H9 (cell line): ENCODE measurements at regions not wholly inside any gene's neighbourhood (a gene's known extent, or its start where the extent isn't known, plus 50 kb on each side); places are given as distances from the start of the nearest gene placed in this dataset.

ENCODE experiments used
- DNase-seq: peaks from one replicate; pipeline ENCODE4 v3.0.0-alpha.2; 2017
- H2AFZ ChIP-seq: one replicate; pipeline ENCODE4 v1.6.1; 2013; ENCODE audit warnings: mild to moderate bottlenecking, low read length, control low read depth, moderate library complexity
- H2AK5ac ChIP-seq: 2 replicates; pipeline ENCODE4 v1.6.1; 2013; ENCODE audit warnings: low read length, control low read depth, mixed read lengths; ENCODE audit not compliant: insufficient read length
- H2BK120ac ChIP-seq: one replicate; pipeline ENCODE4 v1.6.1; 2013; ENCODE audit warnings: low read depth, mild to moderate bottlenecking, low read length, control low read depth, inconsistent platforms; ENCODE audit not compliant: poor library complexity, severe bottlenecking
- H2BK12ac ChIP-seq: 2 replicates; pipeline ENCODE4 v1.6.1; 2013; ENCODE audit warnings: low read length, control low read depth, mixed read lengths, low read depth; ENCODE audit not compliant: insufficient read length
- H2BK15ac ChIP-seq: 2 replicates; pipeline ENCODE4 v1.6.1; 2013; ENCODE audit warnings: low read depth, low read length, control low read depth
- H2BK20ac ChIP-seq: one replicate; pipeline ENCODE4 v1.6.1; 2013; ENCODE audit warnings: low read depth, mild to moderate bottlenecking, low read length, control low read depth, inconsistent platforms; ENCODE audit not compliant: poor library complexity, severe bottlenecking
- H2BK5ac ChIP-seq: 2 replicates; pipeline ENCODE4 v1.6.1; 2013; ENCODE audit warnings: low read length, control low read depth, mixed read lengths; ENCODE audit not compliant: insufficient read length
- H3K14ac ChIP-seq: 2 replicates; pipeline ENCODE4 v1.6.1; 2013; ENCODE audit warnings: low read length, control low read depth; ENCODE audit not compliant: insufficient read depth
- H3K18ac ChIP-seq: 2 replicates; pipeline ENCODE4 v1.6.1; 2013; ENCODE audit warnings: low read depth, mild to moderate bottlenecking, mixed read lengths, low read length, control low read depth; ENCODE audit not compliant: insufficient read length
- H3K23ac ChIP-seq: 2 replicates; pipeline ENCODE4 v1.6.1; 2013; ENCODE audit warnings: low read length, control low read depth, mixed read lengths, low read depth; ENCODE audit not compliant: insufficient read length
- H3K23me2 ChIP-seq: 2 replicates; pipeline ENCODE4 v1.6.1; 2013; ENCODE audit warnings: low read depth, mild to moderate bottlenecking, mixed read lengths, low read length, control low read depth; ENCODE audit not compliant: insufficient read length, poor library complexity, severe bottlenecking
- H3K27ac ChIP-seq: 2 replicates; pipeline ENCODE4 v1.5.1; 2013; ENCODE audit warnings: low read length, control low read depth, mixed read lengths, low read depth; ENCODE audit not compliant: insufficient read length
- H3K27me3 ChIP-seq: 2 replicates; pipeline ENCODE4 v1.6.1; 2013; ENCODE audit warnings: low read length, control low read depth, inconsistent platforms; ENCODE audit not compliant: insufficient read depth
- H3K4ac ChIP-seq: 2 replicates; pipeline ENCODE4 v1.6.1; 2013; ENCODE audit warnings: low read depth, mild to moderate bottlenecking, control low read depth, inconsistent platforms, low read length, moderate library complexity
- H3K4me1 ChIP-seq: 2 replicates; pipeline ENCODE4 v1.6.1; 2013; ENCODE audit warnings: low read length, control low read depth, inconsistent platforms; ENCODE audit not compliant: insufficient read depth
- H3K4me2 ChIP-seq: 2 replicates; pipeline ENCODE4 v1.6.1; 2013; ENCODE audit warnings: low read length, control low read depth, mixed read lengths; ENCODE audit not compliant: insufficient read length, insufficient read depth
- H3K56ac ChIP-seq: 2 replicates; pipeline ENCODE4 v1.6.1; 2013; ENCODE audit warnings: low read depth, mild to moderate bottlenecking, mixed read lengths, low read length, control low read depth; ENCODE audit not compliant: insufficient read length
- H3K79me1 ChIP-seq: 2 replicates; pipeline ENCODE4 v1.6.1; 2013; ENCODE audit warnings: low read depth, mild to moderate bottlenecking, moderate library complexity, low read length, control low read depth, inconsistent platforms; ENCODE audit not compliant: insufficient read depth, poor library complexity, severe bottlenecking
- H3K79me2 ChIP-seq: 2 replicates; pipeline ENCODE4 v1.6.1; 2013; ENCODE audit warnings: low read length, control low read depth, inconsistent platforms; ENCODE audit not compliant: insufficient read depth
- H3K9ac ChIP-seq: 2 replicates; pipeline ENCODE4 v1.6.1; 2013; ENCODE audit warnings: low read length, control low read depth, mixed read lengths; ENCODE audit not compliant: insufficient read length; ENCODE audit errors: extremely low read depth
- H3K9me3 ChIP-seq: one replicate; pipeline ENCODE4 v1.6.1; 2013; ENCODE audit warnings: low read depth, low read length, inconsistent platforms; ENCODE audit not compliant: control insufficient read depth
- H3T11ph ChIP-seq: one replicate; pipeline ENCODE4 v1.6.1; 2013; ENCODE audit warnings: mild to moderate bottlenecking, low read length, control low read depth, inconsistent platforms
- H4K20me1 ChIP-seq: one replicate; pipeline ENCODE4 v1.6.1; 2013; ENCODE audit not compliant: control insufficient read depth, insufficient read length, insufficient read depth
- H4K5ac ChIP-seq: 2 replicates; pipeline ENCODE4 v1.6.1; 2013; ENCODE audit warnings: low read depth, mild to moderate bottlenecking, mixed read lengths, low read length, control low read depth; ENCODE audit not compliant: insufficient read length
- H4K8ac ChIP-seq: replicated peaks from 2 replicates; pipeline ENCODE4 v1.6.1; 2013; ENCODE audit warnings: low read length, control low read depth, mixed read lengths, low read depth; ENCODE audit not compliant: insufficient read length
- H4K91ac ChIP-seq: 2 replicates; pipeline ENCODE4 v1.6.1; 2013; ENCODE audit warnings: low read depth, mild to moderate bottlenecking, moderate library complexity, mixed read lengths, low read length, control low read depth; ENCODE audit not compliant: insufficient read length
- H3K27ac Mint-ChIP-seq, 3 experiments: 2 replicates in 2 of 3; 3 replicates in 1 of 3; pipeline ENCODE4 v1.8.0; 2020 to 2021; ENCODE audit warnings: mixed read lengths in 3 of 3, mild to moderate bottlenecking in 1 of 3, moderate library complexity in 1 of 3
- H3K27me3 Mint-ChIP-seq: 2 replicates; pipeline ENCODE4 v1.8.0; 2021; ENCODE audit warnings: low read depth, mild to moderate bottlenecking, moderate library complexity, mixed read lengths
- H3K36me3 Mint-ChIP-seq, 3 experiments: 2 replicates in 2 of 3; 3 replicates in 1 of 3; pipeline ENCODE4 v1.8.0; 2020 to 2021; ENCODE audit warnings: low read depth in 3 of 3, mixed read lengths in 3 of 3; ENCODE audit not compliant: insufficient read depth in 1 of 3
- H3K4me1 Mint-ChIP-seq, 2 experiments: 2 replicates each; pipeline ENCODE4 v1.8.0; 2020; ENCODE audit warnings: mixed read lengths in 2 of 2
- H3K4me3 Mint-ChIP-seq, 2 experiments: 2 replicates in 1 of 2; 3 replicates in 1 of 2; pipeline ENCODE4 v1.8.0; 2020 to 2021; ENCODE audit warnings: mild to moderate bottlenecking in 2 of 2, mixed read lengths in 2 of 2, moderate library complexity in 1 of 2
- H3K9me3 Mint-ChIP-seq, 2 experiments: 2 replicates in 1 of 2; 3 replicates in 1 of 2; pipeline ENCODE4 v1.8.0; 2020; ENCODE audit warnings: mild to moderate bottlenecking in 2 of 2, mixed read lengths in 2 of 2, moderate library complexity in 1 of 2
- WGBS: extraction: QIAGEN DNeasy Blood & Tissue Kit; methylation state at CpG from one replicate; pipeline ENCODE4 v1.1.7; 2013; ENCODE audit warnings: missing lambda C conversion rate, low lambda C conversion rate, mixed read lengths; ENCODE audit not compliant: insufficient read length; ENCODE audit errors: extremely low coverage; 5-methylcytosine and 5-hydroxymethylcytosine counted together
- TF ChIP-seq, protein P1 (sequence below): fragments of 200-600 bp; sonication (generic); conservative IDR thresholded peaks from 3 replicates; pipeline ENCODE4 v1.8.0; 2021; ENCODE audit warnings: antibody characterized with exemption, mild to moderate bottlenecking

DNA sequence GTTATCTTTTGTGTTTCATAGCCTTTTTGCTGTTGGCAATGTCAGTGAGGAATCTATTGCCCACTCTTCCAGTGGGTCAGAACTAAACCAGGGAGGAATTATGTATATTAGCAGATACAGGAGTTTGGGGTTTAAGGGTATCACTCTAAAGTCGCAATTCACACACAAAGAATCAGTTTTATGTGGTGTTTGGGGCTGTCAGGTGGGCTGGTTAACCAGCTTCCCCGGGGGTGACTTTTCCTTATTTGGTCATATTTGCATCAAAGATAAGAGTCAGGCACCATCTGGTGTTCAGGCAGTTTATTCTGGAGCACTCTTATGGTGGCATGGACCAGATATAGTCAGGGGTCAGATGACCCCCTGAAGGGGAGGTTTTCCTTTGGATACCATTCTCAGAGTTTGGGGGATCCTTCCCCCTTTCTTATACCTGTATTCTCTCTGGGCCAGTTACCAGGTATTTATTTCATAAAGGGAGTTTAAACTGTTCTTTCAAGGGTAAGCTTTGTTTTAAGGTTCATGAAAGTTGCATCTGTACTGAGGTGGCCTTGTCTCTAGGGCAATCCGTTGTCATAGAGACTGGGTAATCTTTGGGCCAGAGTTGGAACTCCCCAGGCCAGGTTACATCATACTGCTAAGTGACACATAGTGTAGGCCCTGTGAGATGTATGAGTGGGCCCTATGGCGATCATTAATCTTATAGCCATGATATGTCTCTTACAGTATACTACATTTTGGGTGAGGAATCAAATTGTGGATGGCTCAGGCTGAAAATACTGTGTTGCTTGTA lies 148.2 kb downstream of the RWDD3 start:
- Histone ChIP-seq H2BK15ac (no peak overlapping the region), H2AK5ac (no peak overlapping the region), H4K20me1 (no peaks in the 10 kb centered on the region), H3K9me3 (no peaks in the 10 kb centered on the region), H3K23me2 (no peaks in the 10 kb centered on the region), H3K14ac (no peak overlapping the region), H4K8ac (no peak overlapping the region), H2BK20ac (no peak overlapping the region), H2BK120ac (no peak overlapping the region), H2AFZ (no peak overlapping the region), H3K4me1 (no peaks in the 10 kb centered on the region), H2BK12ac (no peak overlapping the region), H3K27me3 (no peaks in the 10 kb centered on the region), H3K56ac (no peak overlapping the region), H3K18ac (no peak overlapping the region), H3K23ac (no peak overlapping the region), H3K4ac (no peak overlapping the region), H3K79me2 (no peaks in the 10 kb centered on the region), H2BK5ac (no peak overlapping the region), H3K9ac (no peak overlapping the region), H3T11ph (no peak overlapping the region), H3K79me1 (no peaks in the 10 kb centered on the region), H4K91ac (no peak overlapping the region), H3K27ac (no peak overlapping the region), H4K5ac (no peak overlapping the region), H3K4me2 (no peak overlapping the region)
- Mint-ChIP-seq H3K36me3 (no peaks in the 10 kb centered on the region), H3K27ac (no peak overlapping the region), H3K4me3 (no peak overlapping the region), H3K9me3 (no peaks in the 10 kb centered on the region), H3K27me3 (no peaks in the 10 kb centered on the region), H3K4me1 (peaks cover 2 to 5% of the 10 kb centered on the region in 2 experiments; a peak in 3 of 4 replicates)
- TF ChIP-seq, protein P1, sequence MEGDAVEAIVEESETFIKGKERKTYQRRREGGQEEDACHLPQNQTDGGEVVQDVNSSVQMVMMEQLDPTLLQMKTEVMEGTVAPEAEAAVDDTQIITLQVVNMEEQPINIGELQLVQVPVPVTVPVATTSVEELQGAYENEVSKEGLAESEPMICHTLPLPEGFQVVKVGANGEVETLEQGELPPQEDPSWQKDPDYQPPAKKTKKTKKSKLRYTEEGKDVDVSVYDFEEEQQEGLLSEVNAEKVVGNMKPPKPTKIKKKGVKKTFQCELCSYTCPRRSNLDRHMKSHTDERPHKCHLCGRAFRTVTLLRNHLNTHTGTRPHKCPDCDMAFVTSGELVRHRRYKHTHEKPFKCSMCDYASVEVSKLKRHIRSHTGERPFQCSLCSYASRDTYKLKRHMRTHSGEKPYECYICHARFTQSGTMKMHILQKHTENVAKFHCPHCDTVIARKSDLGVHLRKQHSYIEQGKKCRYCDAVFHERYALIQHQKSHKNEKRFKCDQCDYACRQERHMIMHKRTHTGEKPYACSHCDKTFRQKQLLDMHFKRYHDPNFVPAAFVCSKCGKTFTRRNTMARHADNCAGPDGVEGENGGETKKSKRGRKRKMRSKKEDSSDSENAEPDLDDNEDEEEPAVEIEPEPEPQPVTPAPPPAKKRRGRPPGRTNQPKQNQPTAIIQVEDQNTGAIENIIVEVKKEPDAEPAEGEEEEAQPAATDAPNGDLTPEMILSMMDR: no peak
- WGBS: no CpG with 5 or more reads among the region's 4 CpGs
- no peak for DNase-seq
